ENCODE measurements at regions not wholly inside any gene's neighbourhood (a gene's known extent, or its start where the extent isn't known, plus 50 kb on each side); places are given as distances from the start of the nearest gene placed in this dataset.

- TF ChIP-seq, protein P1, sequence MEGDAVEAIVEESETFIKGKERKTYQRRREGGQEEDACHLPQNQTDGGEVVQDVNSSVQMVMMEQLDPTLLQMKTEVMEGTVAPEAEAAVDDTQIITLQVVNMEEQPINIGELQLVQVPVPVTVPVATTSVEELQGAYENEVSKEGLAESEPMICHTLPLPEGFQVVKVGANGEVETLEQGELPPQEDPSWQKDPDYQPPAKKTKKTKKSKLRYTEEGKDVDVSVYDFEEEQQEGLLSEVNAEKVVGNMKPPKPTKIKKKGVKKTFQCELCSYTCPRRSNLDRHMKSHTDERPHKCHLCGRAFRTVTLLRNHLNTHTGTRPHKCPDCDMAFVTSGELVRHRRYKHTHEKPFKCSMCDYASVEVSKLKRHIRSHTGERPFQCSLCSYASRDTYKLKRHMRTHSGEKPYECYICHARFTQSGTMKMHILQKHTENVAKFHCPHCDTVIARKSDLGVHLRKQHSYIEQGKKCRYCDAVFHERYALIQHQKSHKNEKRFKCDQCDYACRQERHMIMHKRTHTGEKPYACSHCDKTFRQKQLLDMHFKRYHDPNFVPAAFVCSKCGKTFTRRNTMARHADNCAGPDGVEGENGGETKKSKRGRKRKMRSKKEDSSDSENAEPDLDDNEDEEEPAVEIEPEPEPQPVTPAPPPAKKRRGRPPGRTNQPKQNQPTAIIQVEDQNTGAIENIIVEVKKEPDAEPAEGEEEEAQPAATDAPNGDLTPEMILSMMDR (IDR thresholded peaks at IDR 0.05 in 2 of 3, conservative IDR thresholded peaks at IDR 0.05 in 1 of 3; ENCODE audit: borderline replicate concordance in 1 of 3, insufficient read depth in 1 of 3, low read depth in 2 of 3, low read length in 2 of 3): no peak
- TF ChIP-seq REST (IDR thresholded peaks at IDR 0.05; ENCODE audit: low read depth): no peak
- no peak for TF ChIP-seq EZH2 (IDR thresholded peaks at IDR 0.05)
- TF ChIP-seq TCF7L2 (IDR thresholded peaks at IDR 0.05; ENCODE audit: borderline replicate concordance, extremely low read depth, insufficient read depth, insufficient read length): no peak
- no peak for TF ChIP-seq SRF (IDR thresholded peaks at IDR 0.05; ENCODE audit: low read depth)
- no peak for TF ChIP-seq ZBTB33 (IDR thresholded peaks at IDR 0.05; ENCODE audit: extremely low read depth, insufficient replicate concordance, low read length)
- TF ChIP-seq POLR2A (IDR thresholded peaks at IDR 0.05; ENCODE audit: borderline replicate concordance, extremely low read depth, insufficient read depth, insufficient read length): no peak
- no peak for TF ChIP-seq ZNF274 (IDR thresholded peaks at IDR 0.05; ENCODE audit: low read depth, low read length)
- TF ChIP-seq MAX (IDR thresholded peaks at IDR 0.05): no peak
- no peak for TF ChIP-seq ZFX (IDR thresholded peaks at IDR 0.05)
- no peak for TF ChIP-seq POLR2AphosphoS5 (IDR thresholded peaks at IDR 0.05; ENCODE audit: low read depth, low read length)
- no peak for TF ChIP-seq EGR1 (IDR thresholded peaks at IDR 0.05; ENCODE audit: low read depth)
- no peak for TF ChIP-seq FOSL1 (IDR thresholded peaks at IDR 0.05; ENCODE audit: low read depth)
- TF ChIP-seq ATF3 (IDR thresholded peaks at IDR 0.05): no peak
These were observed 76.5 kb upstream of the SPRED1 start for GRCh38 chr15:38176155-38176554.

All from HCT116 (cell line).